Esophagus muscularis mucosa (tissue), 4 donors: ENCODE measurements at regions not wholly inside any gene's neighbourhood (a gene's known extent, or its start where the extent isn't known, plus 50 kb on each side); places are given as distances from the start of the nearest gene placed in this dataset.

Source experiments
- DNase-seq: peaks from one replicate; pipeline ENCODE4 v3.0.0-alpha.2; 2017; ENCODE audit errors: extremely low spot score
- H3K27ac ChIP-seq, 4 donors: fragments of 200-600 bp; sonication (generic); replicated peaks in 1 of 4; 1 replicate in 3 of 4; 2 replicates in 1 of 4; pipeline ENCODE4 v1.5.1; 2016 to 2019; ENCODE audit warnings: mild to moderate bottlenecking in 1 of 4
- H3K27me3 ChIP-seq, 4 donors: fragments of 200-600 bp; sonication (generic); one replicate each; pipeline versions ENCODE4 v1.5.1 to v1.6.0; 2016 to 2019
- H3K36me3 ChIP-seq, 4 donors: fragments of 200-600 bp; sonication (generic); one replicate each; pipeline ENCODE4 v1.5.1; 2016 to 2019
- H3K4me1 ChIP-seq, 4 donors: fragments of 200-600 bp; sonication (generic); one replicate each; pipeline ENCODE4 v1.5.1; 2016 to 2019
- H3K4me3 ChIP-seq, 4 donors: fragments of 200-600 bp; sonication (generic); 1 replicate in 2 of 4; 2 replicates in 2 of 4; pipeline ENCODE4 v1.5.1; 2016 to 2019; ENCODE audit warnings: mild to moderate bottlenecking in 4 of 4, moderate library complexity in 1 of 4
- H3K9me3 ChIP-seq, 4 donors: fragments of 200-600 bp; sonication (generic); 1 replicate in 3 of 4; 2 replicates in 1 of 4; pipeline ENCODE4 v1.5.1; 2016 to 2019
- CTCF ChIP-seq, 3 experiments: fragments of 200-600 bp in 2 of 3; fragments of 450-650 bp in 1 of 3; sonication (generic) in 2 of 3; IDR thresholded peaks; one replicate each; pipeline ENCODE4 v1.5.1; 2017 to 2019; ENCODE audit warnings: antibody characterized with exemption in 3 of 3, mild to moderate bottlenecking in 2 of 3, moderate library complexity in 1 of 3
- EP300 ChIP-seq: sonication (generic); formaldehyde crosslinking; IDR thresholded peaks from one replicate; pipeline ENCODE4 v1.6.1; 2017; ENCODE audit warnings: antibody characterized with exemption
- POLR2A ChIP-seq: fragments of 450-650 bp; IDR thresholded peaks from one replicate; pipeline ENCODE4 v1.6.1; 2017; ENCODE audit warnings: antibody characterized with exemption, moderate library complexity, mild to moderate bottlenecking, low read depth
- POLR2AphosphoS5 ChIP-seq, 2 donors: sonication (generic); formaldehyde crosslinking; IDR thresholded peaks; one replicate each; pipeline ENCODE4 v1.6.1; 2017; ENCODE audit warnings: antibody characterized with exemption in 2 of 2
- WGBS: methylation state at CpG from one replicate; pipeline ENCODE4 v1.1.5; 2018; 5-methylcytosine and 5-hydroxymethylcytosine counted together
- intact Hi-C: fragments of 100-400 bp; cut with DNase I; formaldehyde crosslinking; loops from one replicate; pipeline ENCODE4 v1.15.1; 2023

DNA sequence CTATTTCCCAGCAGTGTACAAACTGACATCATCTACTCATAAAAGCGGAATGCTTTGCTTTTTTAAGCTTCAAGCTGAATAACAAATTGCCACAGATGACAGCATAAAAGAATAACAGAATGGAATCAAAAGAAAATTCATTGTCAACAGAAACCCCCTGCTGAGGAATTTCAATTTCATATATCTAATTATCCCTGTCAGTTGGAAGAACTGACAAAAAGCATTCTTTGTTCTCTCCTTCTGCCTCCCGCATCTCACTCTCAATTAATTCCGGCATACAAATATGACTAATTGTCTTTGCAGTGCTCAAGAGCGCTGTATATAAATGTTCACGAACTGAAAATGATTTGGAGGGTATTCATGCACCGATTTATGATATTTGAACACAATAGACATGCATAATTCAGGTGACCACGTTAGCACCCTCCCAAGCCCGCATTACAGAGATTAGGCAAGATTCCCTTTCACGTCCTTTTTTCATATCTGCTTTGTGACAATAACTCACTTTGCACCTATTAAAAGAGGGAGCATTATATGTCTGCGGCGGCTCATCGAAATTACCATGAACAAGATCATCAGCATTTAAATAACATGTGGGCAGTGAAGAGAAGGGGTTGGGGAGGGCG, 277.7 kb upstream of the SALL3 start:
- no peak for DNase-seq
- WGBS = 51% methylated on average over 13 of the region's 13 CpGs
- no peak overlapping the region for H3K27ac ChIP-seq
- H3K4me1 ChIP-seq = no peaks in the 10 kb centered on the region
- TF ChIP-seq CTCF (IDR thresholded peaks at IDR 0.05) (no peak), EP300 (no peak), POLR2AphosphoS5 (IDR thresholded peaks at IDR 0.05) (no peak), POLR2A (no peak)
- H3K36me3 ChIP-seq = no peaks in the 10 kb centered on the region
- peaks cover 0 to 1% (median 0%) of the 10 kb centered on the region in 4 donors for H3K9me3 ChIP-seq
- intact Hi-C loops = no loop called here
- H3K27me3 ChIP-seq = peaks cover 0 to 25% (median 0%) of the 10 kb centered on the region in 4 donors
- no peak overlapping the region for H3K4me3 ChIP-seq

- no peak overlapping the region for H3K4me3 ChIP-seq
- 89% methylated on average over 26 of the region's 26 CpGs for WGBS
- no peak for DNase-seq
- H3K27ac ChIP-seq = no peak overlapping the region
- TF ChIP-seq POLR2A = no peak
- no peak for TF ChIP-seq CTCF (IDR thresholded peaks at IDR 0.05)
- TF ChIP-seq POLR2AphosphoS5 (IDR thresholded peaks at IDR 0.05) = no peak
- no peak for TF ChIP-seq EP300
- H3K36me3 ChIP-seq = no peaks in the 10 kb centered on the region
- intact Hi-C loops = no loop called here
- H3K4me1 ChIP-seq = no peaks in the 10 kb centered on the region
- H3K9me3 ChIP-seq = peaks cover 0 to 14% (median 9%) of the 10 kb centered on the region in 4 donors
- H3K27me3 ChIP-seq = peaks cover 0 to 21% (median 0%) of the 10 kb centered on the region in 4 donors
Measured at GRCh38 chr18:78703291-78703690, 276.3 kb upstream of the SALL3 start.

- Histone ChIP-seq H3K4me3 (no peak overlapping the region), H3K27ac (no peak overlapping the region), H3K4me1 (no peaks in the 10 kb centered on the region), H3K27me3 (peaks cover 0 to 20% (median 0%) of the 10 kb centered on the region in 4 donors), H3K36me3 (no peaks in the 10 kb centered on the region), H3K9me3 (peaks cover 0 to 29% (median 17%) of the 10 kb centered on the region in 4 donors)
- TF ChIP-seq CTCF (IDR thresholded peaks at IDR 0.05) = no peak
- no peak for TF ChIP-seq POLR2AphosphoS5 (IDR thresholded peaks at IDR 0.05)
- TF ChIP-seq EP300 = no peak
- TF ChIP-seq POLR2A = no peak
- intact Hi-C loops = no loop called here
- DNase-seq = no peak
- WGBS = 79% methylated on average over 15 of the region's 16 CpGs
Measured at GRCh38 chr18:78704971-78705461, 274.6 kb upstream of the SALL3 start.

DNA sequence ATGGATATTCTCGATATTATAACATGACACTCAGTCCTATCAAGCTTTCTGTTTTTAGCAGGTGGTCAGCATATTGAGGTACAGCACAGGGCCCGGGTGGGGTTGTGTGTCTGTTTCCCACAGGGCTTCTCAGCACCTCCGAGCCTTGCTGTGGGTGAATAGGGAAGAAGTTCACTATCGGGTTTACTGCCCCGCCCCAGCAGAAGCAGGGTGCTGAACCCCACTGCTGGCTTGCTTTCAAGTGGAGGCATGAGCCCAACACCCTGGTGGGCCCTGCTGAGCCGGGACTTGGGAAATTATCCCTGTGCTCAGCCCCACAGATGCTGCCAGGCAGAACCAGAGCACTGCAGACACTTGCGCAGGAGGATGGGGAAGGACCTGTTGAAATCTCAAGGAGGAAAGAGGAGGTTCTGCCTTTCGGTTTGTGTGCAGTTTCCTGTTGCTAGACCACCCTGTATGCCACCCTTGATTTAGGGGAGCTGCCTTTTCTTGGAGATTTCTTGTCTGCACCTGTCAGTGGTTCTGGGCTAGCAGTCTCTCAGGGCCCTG, 270.3 kb upstream of the SALL3 start:
- intact Hi-C loops = no loop called here
- Histone ChIP-seq H3K27me3 (peaks cover 0 to 8% (median 0%) of the 10 kb centered on the region in 4 donors), H3K4me3 (no peak overlapping the region), H3K36me3 (no peaks in the 10 kb centered on the region), H3K9me3 (peaks cover 0 to 37% (median 17%) of the 10 kb centered on the region in 4 donors), H3K4me1 (no peaks in the 10 kb centered on the region), H3K27ac (no peak overlapping the region)
- WGBS = 92% methylated on average over 7 of the region's 8 CpGs
- DNase-seq = no peak
- no peak for TF ChIP-seq CTCF (IDR thresholded peaks at IDR 0.05)
- TF ChIP-seq POLR2A = no peak
- no peak for TF ChIP-seq POLR2AphosphoS5 (IDR thresholded peaks at IDR 0.05)
- TF ChIP-seq EP300 = no peak
